SK-N-SH (cell line): ENCODE measurements at regions not wholly inside any gene's neighbourhood (a gene's known extent, or its start where the extent isn't known, plus 50 kb on each side); places are given as distances from the start of the nearest gene placed in this dataset.

Source experiments
- CTCF ChIA-PET: fragments of 300-600, 350-600 bp; formaldehyde crosslinking; extraction: SDS; loops from one replicate; lab custom pipeline; 2021; lab: Yijun Ruan, JAX
- POLR2A ChIA-PET: fragments of 350-600 bp; sonication (Branson Sonifier 250); formaldehyde crosslinking; extraction: SDS; loops from one replicate; lab custom pipeline; 2020; ENCODE audit warnings: antibody characterized with exemption, inconsistent platforms; lab: Yijun Ruan, JAX
- DNase-seq: peaks from one replicate; pipeline ENCODE4 v3.0.0; 2012
- H2AFZ ChIP-seq: fragments of 200-600 bp; sonication (generic); 2 replicates; pipeline ENCODE4 v1.8.1; 2016; ENCODE audit warnings: antibody characterized with exemption, mild to moderate bottlenecking, low read depth
- H3F3A ChIP-seq: fragments of 200-600 bp; sonication (generic); replicated peaks from 2 replicates; pipeline ENCODE3; 2016; ENCODE audit warnings: antibody characterized with exemption, mild to moderate bottlenecking; ENCODE audit not compliant: insufficient read depth
- H3K27ac ChIP-seq, 2 experiments: fragments of 200-500 bp in 1 of 2; fragments of 200-600 bp in 1 of 2; sonication (Bioruptor generic) in 1 of 2; sonication (generic), shearing (Covaris generic) in 1 of 2; 2 replicates each; pipeline versions ENCODE4 v1.5.1 to v1.6.1; 2014 to 2016; ENCODE audit warnings: low read depth in 2 of 2, inconsistent platforms in 1 of 2, low read length in 1 of 2, mild to moderate bottlenecking in 1 of 2, mixed read lengths in 1 of 2
- H3K27me3 ChIP-seq: fragments of 200-600 bp; sonication (generic), shearing (Covaris generic); 2 replicates; pipeline ENCODE4 v1.6.1; 2016; ENCODE audit warnings: mixed run types; ENCODE audit not compliant: insufficient read depth
- H3K36me3 ChIP-seq, 2 experiments: fragments of 200-500 bp in 1 of 2; fragments of 200-600 bp in 1 of 2; sonication (Bioruptor generic) in 1 of 2; sonication (generic) in 1 of 2; replicated peaks in 1 of 2; 2 replicates each; pipeline versions ENCODE3 to v1.5.1; 2014 to 2016; ENCODE audit warnings: low read length in 1 of 2, mild to moderate bottlenecking in 1 of 2; ENCODE audit not compliant: insufficient read depth in 2 of 2, control insufficient read depth in 1 of 2
- H3K4me1 ChIP-seq, 2 experiments: fragments of 200-500 bp in 1 of 2; fragments of 200-600 bp in 1 of 2; sonication (Bioruptor generic) in 1 of 2; sonication (generic), shearing (Covaris generic) in 1 of 2; 2 replicates each; pipeline versions ENCODE4 v1.5.1 to v1.6.1; 2014 to 2016; ENCODE audit warnings: low read depth in 1 of 2, low read length in 1 of 2, mixed run types in 1 of 2; ENCODE audit not compliant: insufficient read depth in 2 of 2, control insufficient read depth in 1 of 2
- H3K4me2 ChIP-seq: fragments of 200-600 bp; sonication (generic), shearing (Covaris generic); 2 replicates; pipeline ENCODE4 v1.6.1; 2017; ENCODE audit warnings: mixed run types
- H3K4me3 ChIP-seq, 2 experiments: fragments of 200-500 bp in 1 of 2; fragments of 200-600 bp in 1 of 2; sonication (Bioruptor generic) in 1 of 2; sonication (generic), shearing (Covaris generic) in 1 of 2; 2 replicates each; pipeline versions ENCODE4 v1.5.1 to v1.8.1; 2014 to 2016; ENCODE audit warnings: low read depth in 2 of 2, inconsistent platforms in 1 of 2, low read length in 1 of 2, mild to moderate bottlenecking in 1 of 2, mixed read lengths in 1 of 2, moderate library complexity in 1 of 2
- H3K79me2 ChIP-seq: fragments of 200-600 bp; sonication (generic); 2 replicates; pipeline ENCODE4 v1.8.1; 2017; ENCODE audit warnings: mild to moderate bottlenecking; ENCODE audit not compliant: insufficient read depth
- H3K9ac ChIP-seq: fragments of 200-600 bp; sonication (generic); 2 replicates; pipeline ENCODE4 v1.6.1; 2017; ENCODE audit warnings: mixed run types
- H3K9me2 ChIP-seq: fragments of 200-600 bp; sonication (generic); 2 replicates; pipeline ENCODE4 v1.6.1; 2017; ENCODE audit warnings: mixed run types
- H3K9me3 ChIP-seq: fragments of 200-600 bp; sonication (generic); 2 replicates; pipeline ENCODE4 v1.6.1; 2017; ENCODE audit warnings: mixed run types, mild to moderate bottlenecking, moderate library complexity
- H4K20me1 ChIP-seq: fragments of 200-600 bp; sonication (generic); 2 replicates; pipeline ENCODE4 v1.6.1; 2017; ENCODE audit warnings: mild to moderate bottlenecking, mixed run types; ENCODE audit not compliant: insufficient read depth
- EP300 ChIP-seq, 2 experiments: IDR thresholded peaks; 2 replicates each; pipeline versions ENCODE4 v1.4.0 to v1.6.1; 2012; ENCODE audit warnings: borderline replicate concordance in 1 of 2, low read depth in 1 of 2, low read length in 1 of 2
- FOSL2 ChIP-seq: IDR thresholded peaks from 2 replicates; pipeline ENCODE4 v1.4.0; 2012; ENCODE audit warnings: low read depth, mild to moderate bottlenecking, moderate library complexity, borderline replicate concordance
- FOXM1 ChIP-seq: IDR thresholded peaks from 2 replicates; pipeline ENCODE4 v1.4.0; 2012; ENCODE audit warnings: low read depth, mild to moderate bottlenecking
- GABPA ChIP-seq: IDR thresholded peaks from 2 replicates; pipeline ENCODE4 v1.4.0; 2012; ENCODE audit warnings: low read depth, mild to moderate bottlenecking
- GATA2 ChIP-seq: sonication (generic); formaldehyde crosslinking; IDR thresholded peaks from 2 replicates; pipeline ENCODE4 v1.5.0; 2020; ENCODE audit warnings: mild to moderate bottlenecking, missing genetic modification reagents
- JUND ChIP-seq: IDR thresholded peaks from 2 replicates; pipeline ENCODE4 v1.4.0; 2012
- MXI1 ChIP-seq: IDR thresholded peaks from 2 replicates; pipeline ENCODE4 v1.6.1; 2012; ENCODE audit warnings: mild to moderate bottlenecking, low read depth, low read length, improper control_type of control experiment
- POLR2AphosphoS5 ChIP-seq: IDR thresholded peaks from 2 replicates; pipeline ENCODE4 v1.6.1; 2012; ENCODE audit warnings: low read depth, low read length
- RCOR1 ChIP-seq: fragments of 150-350 bp; IDR thresholded peaks from 2 replicates; pipeline ENCODE4 v1.6.1; 2017; ENCODE audit warnings: antibody characterized with exemption, low read length
- REST ChIP-seq: IDR thresholded peaks from 2 replicates; pipeline ENCODE4 v1.6.1; 2012; ENCODE audit warnings: mild to moderate bottlenecking, low read depth, low read length, moderate library complexity
- SMC3 ChIP-seq: IDR thresholded peaks from 2 replicates; pipeline ENCODE4 v1.6.1; 2012; ENCODE audit warnings: low read depth, low read length, improper control_type of control experiment
- TCF12 ChIP-seq: IDR thresholded peaks from 2 replicates; pipeline ENCODE4 v1.4.0; 2012
- USF2 ChIP-seq: fragments of 150-350 bp; IDR thresholded peaks from 2 replicates; pipeline ENCODE4 v1.6.1; 2017; ENCODE audit warnings: antibody characterized with exemption, low read length, low read depth, borderline replicate concordance
- YY1 ChIP-seq: IDR thresholded peaks from 2 replicates; pipeline ENCODE4 v1.4.0; 2012; ENCODE audit warnings: low read depth, mild to moderate bottlenecking
- WGBS: methylation state at CpG from one replicate; pipeline ENCODE4 v1.1.6; 2017; ENCODE audit warnings: low lambda C conversion rate; 5-methylcytosine and 5-hydroxymethylcytosine counted together

- Histone ChIP-seq H2AFZ (peak overlapping the region; percentile 17; the same call in 1 of the 2 replicates), H3K9me3 (peaks cover 1% of the 10 kb centered on the region; the same call in 1 of the 2 replicates), H3K4me2 (peak overlapping the region; percentile 30; the same call in 1 of the 2 replicates), H3K36me3 (no peaks in the 10 kb centered on the region), H3F3A (peaks cover 51% of the 10 kb centered on the region), H3K79me2 (no peaks in the 10 kb centered on the region), H3K27me3 (no peaks in the 10 kb centered on the region)
- DNase-seq = no peak
- no peak for TF ChIP-seq USF2
- 0 out of 2 replicates have a peak, but pooled peaks have one; percentile 20 for TF ChIP-seq POLR2AphosphoS5
- peak; percentile 40; the same call in 1 of the 2 replicates for TF ChIP-seq YY1
- no peak for TF ChIP-seq MXI1
- no peak for TF ChIP-seq REST
- TF ChIP-seq SMC3 = no peak
- peak in 1 of 2 experiments; percentile 50; a peak in 1 of 4 replicates for TF ChIP-seq EP300 (IDR thresholded peaks at IDR 0.05; ENCODE audit: borderline replicate concordance in 1 of 2, low read depth in 1 of 2, low read length in 1 of 2)
- peak; percentile 53; the same call in 1 of the 2 replicates for TF ChIP-seq JUND
- 0 out of 2 replicates have a peak, but pooled peaks have one; percentile 6 for TF ChIP-seq GABPA
- no peak for TF ChIP-seq GATA2 (CRISPR knock-in tag)
- TF ChIP-seq FOXM1 = no peak
- no peak for TF ChIP-seq RCOR1
- TF ChIP-seq FOSL2 = peak; percentile 81; the same call in 1 of the 2 replicates
- peak; percentile 48 for TF ChIP-seq TCF12
- TF ChIP-seq, all 33 proteins: peak for 7
- Histone ChIP-seq H4K20me1 (no peaks in the 10 kb centered on the region), H3K4me1 (peaks cover 9 to 66% of the 10 kb centered on the region in 2 experiments), H3K9ac (peak overlapping the region; percentile 37; the same call in 1 of the 2 replicates), H3K4me3 (no peak overlapping the region), H3K27ac (peak overlapping the region; percentile 56 to 96; a peak in 3 of 4 replicates), H3K9me2 (no peaks in the 10 kb centered on the region)
- WGBS = 39% methylated on average over 3 of the region's 3 CpGs
- ChIA-PET POLR2A (no interaction called here), CTCF (interaction anchor here (1.4 kb wide), 1 partner anchor 36 kb away, joined by 3 read pairs; no protein-coding TSS in a partner anchor)
Observed at GRCh38 chr2:37589298-37589697, 82.1 kb downstream of the CDC42EP3 start.
